ENCODE measurements at regions not wholly inside any gene's neighbourhood (a gene's known extent, or its start where the extent isn't known, plus 50 kb on each side); places are given as distances from the start of the nearest gene placed in this dataset.

GRCh38 chr14:96661244-96661969, 135.8 kb upstream of the VRK1 start:
- FAIRE-seq, result no peak

GRCh38 chr14:96662116-96662970, 134.8 kb upstream of the VRK1 start:
- Histone ChIP-seq H3K4me3 (ENCODE audit: control insufficient read depth in 2 of 3, extremely low read depth in 1 of 3, insufficient read depth in 2 of 3, low read depth in 1 of 3, low read length in 3 of 3) (no peak overlapping the region), H3K9me3 (ENCODE audit: control insufficient read depth, low read depth, low read length) (no peaks in the 10 kb centered on the region), H3K9me1 (ENCODE audit: control insufficient read depth, extremely low read depth, insufficient read depth, low read length) (no peaks in the 10 kb centered on the region), H3K27me3 (ENCODE audit: control insufficient read depth, extremely low read depth, insufficient read depth, low read length) (peaks cover 34% of the 10 kb centered on the region), H3K79me2 (ENCODE audit: control insufficient read depth, insufficient read depth, low read length) (no peaks in the 10 kb centered on the region), H3K4me2 (ENCODE audit: control insufficient read depth, extremely low read depth, insufficient read depth, low read depth, low read length) (peak overlapping the region; percentile 75), H4K20me1 (ENCODE audit: control insufficient read depth, extremely low read depth, insufficient read depth, low read length) (no peaks in the 10 kb centered on the region), H3K36me3 (ENCODE audit: control insufficient read depth in 2 of 2, extremely low read depth in 1 of 2, insufficient read depth in 2 of 2, low read length in 2 of 2) (no peaks in the 10 kb centered on the region), H3K4me1 (ENCODE audit: control insufficient read depth, extremely low read depth, insufficient read depth, low read length) (peaks cover 2% of the 10 kb centered on the region), H3K9ac (ENCODE audit: control insufficient read depth, extremely low read depth, insufficient read depth, low read length) (no peak overlapping the region), H2AFZ (ENCODE audit: control insufficient read depth, low read length) (no peak overlapping the region), H3K27ac (ENCODE audit: control insufficient read depth, insufficient read depth, low read length) (no peak overlapping the region)
- DNase-seq (ENCODE audit: low read depth, low spot score) (no peak), FAIRE-seq (no peak)
- dilution Hi-C loops (cut with MboI; ENCODE audit: extremely low pct_ligation_motif_present, low sequenced_read_pairs), result no loop called here
- TF ChIP-seq EZH2 (IDR thresholded peaks at IDR 0.05; ENCODE audit: low read length) (no peak), CTCF (optimal IDR thresholded peaks at IDR 0.05 in 1 of 3, IDR thresholded peaks at IDR 0.05 in 1 of 3, conservative IDR thresholded peaks at IDR 0.05 in 1 of 3; ENCODE audit: extremely low read depth in 1 of 3, insufficient read depth in 2 of 3, low read length in 3 of 3) (no peak)

More at GRCh38 chr14:96661244-96661969, 135.8 kb upstream of the VRK1 start:
- Histone ChIP-seq H4K20me1 (ENCODE audit: control insufficient read depth, extremely low read depth, insufficient read depth, low read length) (no peaks in the 10 kb centered on the region), H3K9ac (ENCODE audit: control insufficient read depth, extremely low read depth, insufficient read depth, low read length) (no peak overlapping the region), H3K79me2 (ENCODE audit: control insufficient read depth, insufficient read depth, low read length) (no peaks in the 10 kb centered on the region), H3K36me3 (ENCODE audit: control insufficient read depth in 2 of 2, extremely low read depth in 1 of 2, insufficient read depth in 2 of 2, low read length in 2 of 2) (no peaks in the 10 kb centered on the region), H3K4me2 (ENCODE audit: control insufficient read depth, extremely low read depth, insufficient read depth, low read depth, low read length) (no peak overlapping the region), H3K9me1 (ENCODE audit: control insufficient read depth, extremely low read depth, insufficient read depth, low read length) (no peaks in the 10 kb centered on the region), H3K27me3 (ENCODE audit: control insufficient read depth, extremely low read depth, insufficient read depth, low read length) (peaks cover 38% of the 10 kb centered on the region), H3K4me1 (ENCODE audit: control insufficient read depth, extremely low read depth, insufficient read depth, low read length) (peaks cover 2% of the 10 kb centered on the region), H3K27ac (ENCODE audit: control insufficient read depth, insufficient read depth, low read length) (no peak overlapping the region), H3K9me3 (ENCODE audit: control insufficient read depth, low read depth, low read length) (no peaks in the 10 kb centered on the region), H3K4me3 (ENCODE audit: control insufficient read depth in 2 of 3, extremely low read depth in 1 of 3, insufficient read depth in 2 of 3, low read depth in 1 of 3, low read length in 3 of 3) (no peak overlapping the region), H2AFZ (ENCODE audit: control insufficient read depth, low read length) (no peak overlapping the region)
- TF ChIP-seq CTCF (optimal IDR thresholded peaks at IDR 0.05 in 1 of 3, IDR thresholded peaks at IDR 0.05 in 1 of 3, conservative IDR thresholded peaks at IDR 0.05 in 1 of 3; ENCODE audit: extremely low read depth in 1 of 3, insufficient read depth in 2 of 3, low read length in 3 of 3) (no peak), EZH2 (IDR thresholded peaks at IDR 0.05; ENCODE audit: low read length) (no peak)
- dilution Hi-C loops (cut with MboI; ENCODE audit: extremely low pct_ligation_motif_present, low sequenced_read_pairs), result no loop called here
- DNase-seq (ENCODE audit: low read depth, low spot score), result no peak

Measured in keratinocyte (primary cell).